HG03354 (cell line): ENCODE measurements at regions not wholly inside any gene's neighbourhood (a gene's known extent, or its start where the extent isn't known, plus 50 kb on each side); places are given as distances from the start of the nearest gene placed in this dataset.

Experiments
- ATAC-seq: cut with Tn5 transposase; IDR thresholded peaks from one replicate; pipeline ENCODE4 v1.9.1; 2021; ENCODE audit warnings: mild to moderate bottlenecking; ENCODE audit not compliant: unreplicated experiment, poor library complexity, severe bottlenecking

DNA sequence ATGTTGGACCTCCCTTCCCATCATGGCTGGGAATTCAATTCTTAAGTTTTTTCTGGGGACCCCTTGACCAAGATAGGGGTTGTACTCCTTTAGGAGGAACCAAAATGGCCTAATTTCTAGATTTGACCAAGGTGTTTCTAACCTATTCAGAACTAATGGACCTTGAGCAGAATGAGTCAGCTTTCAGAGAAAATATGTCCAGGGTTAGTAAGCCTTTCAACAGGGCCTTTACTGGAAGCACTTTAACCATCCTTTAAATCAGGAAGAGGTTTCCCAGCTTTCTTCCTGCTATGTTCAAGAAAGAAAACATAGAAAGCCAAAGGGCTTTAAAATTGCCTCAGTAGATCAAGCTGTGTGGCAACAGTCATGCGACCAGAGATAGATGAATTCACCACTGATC, 1184.9 kb upstream of the ACVR2A start:
- ATAC-seq, result no peak

DNA sequence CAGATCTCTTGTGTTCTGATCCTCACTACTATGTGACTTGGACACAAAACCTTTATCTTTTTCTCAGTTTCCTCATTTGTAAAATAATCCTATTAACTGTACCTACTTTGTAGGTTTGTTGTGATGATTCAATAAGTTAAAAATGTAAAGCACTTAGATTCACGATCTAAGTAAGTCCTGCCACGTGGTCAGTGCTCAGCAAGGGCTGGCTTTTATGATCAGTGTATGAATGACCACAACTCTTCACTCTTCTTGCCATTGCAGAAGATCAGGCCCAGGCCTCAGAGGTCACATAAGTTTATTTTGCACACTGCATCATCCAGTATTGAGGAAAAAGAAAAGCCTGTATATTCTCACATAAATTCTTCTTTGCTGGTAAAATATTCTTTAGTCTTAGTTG, 1192.5 kb upstream of the ACVR2A start:
- ATAC-seq, result no peak

- no peak for ATAC-seq
Measured at GRCh38 chr2:146651361-146651760, 1193.5 kb upstream of the ACVR2A start.

DNA sequence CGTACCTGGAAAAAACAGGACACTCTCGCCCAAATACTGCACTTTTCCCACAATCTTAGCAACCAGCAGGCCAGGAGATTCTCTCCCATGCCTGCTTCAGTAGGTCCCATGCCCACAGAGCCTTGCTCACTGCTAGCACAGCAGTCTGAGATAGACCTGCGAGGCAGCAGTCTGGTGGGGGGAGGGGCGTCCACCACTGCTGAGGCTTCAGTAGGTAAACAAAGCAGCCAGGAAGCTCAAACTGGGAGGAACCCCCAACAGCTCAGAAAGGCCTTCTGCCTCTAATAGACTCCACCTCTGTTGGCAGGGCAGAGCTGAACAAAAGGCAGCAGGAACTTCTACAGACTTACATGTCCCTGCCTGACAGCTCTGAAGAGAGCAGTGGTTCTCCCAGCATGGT, 1202.8 kb upstream of the ACVR2A start:
- ATAC-seq, result no peak

DNA sequence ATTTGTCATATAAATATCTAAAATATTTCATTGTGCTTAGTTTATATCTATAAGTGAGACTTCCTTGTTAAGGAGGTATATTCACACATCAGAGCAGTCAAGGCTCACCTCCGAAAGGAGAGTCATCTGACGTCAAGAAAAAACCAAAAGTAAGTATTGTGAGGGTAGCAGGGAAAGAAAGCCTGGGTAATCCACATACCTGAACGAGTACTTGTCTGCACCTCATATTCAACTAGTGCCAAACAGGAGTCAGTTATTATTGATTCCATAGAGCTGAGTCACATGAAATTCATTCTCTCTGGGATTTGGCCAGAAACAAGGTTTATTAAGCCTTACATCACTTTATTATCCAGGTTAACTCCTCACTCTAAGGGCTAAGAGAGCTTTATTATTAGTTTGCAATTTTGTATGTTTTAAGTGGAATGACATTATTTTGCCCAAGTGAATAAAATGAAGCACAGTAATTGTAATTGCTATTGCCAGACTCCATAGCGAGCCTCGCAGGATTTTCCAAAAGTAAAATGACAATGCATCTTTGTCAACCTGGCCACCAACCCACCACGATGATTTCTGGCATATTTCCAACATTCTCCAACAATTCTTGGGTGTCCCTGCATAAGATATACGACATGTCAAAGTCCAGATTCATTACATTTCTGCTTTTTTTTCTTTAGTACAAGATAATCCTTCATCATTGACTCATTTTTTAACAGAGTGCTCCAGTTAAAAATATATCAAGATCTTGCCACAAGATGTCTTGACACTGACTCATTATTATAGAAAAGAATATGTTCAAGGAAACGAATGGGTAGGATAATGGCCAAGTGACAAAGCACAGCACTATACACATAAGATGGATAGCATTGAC, 1210.4 kb upstream of the ACVR2A start:
- no peak for ATAC-seq

GRCh38 chr2:146633159-146633558, 1211.7 kb upstream of the ACVR2A start:
- ATAC-seq, result no peak

DNA sequence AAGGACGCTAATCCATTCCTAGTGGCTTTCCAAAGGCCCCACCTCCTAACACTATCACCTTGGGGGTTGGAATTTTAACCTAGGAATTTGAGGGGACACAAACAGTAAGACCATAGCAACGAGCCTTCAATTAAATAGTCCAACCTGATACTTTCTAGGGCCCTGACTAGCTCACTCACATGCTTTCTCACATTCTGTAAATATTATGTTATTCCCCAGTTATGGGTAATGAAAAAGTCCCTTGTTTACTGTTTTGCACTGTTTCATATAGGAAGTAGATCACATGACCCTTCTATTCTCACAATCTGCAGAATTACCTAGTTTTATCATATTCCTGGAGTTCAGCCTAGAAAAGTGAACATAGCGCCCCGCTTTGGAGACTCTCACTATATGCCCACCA, 1212.1 kb upstream of the ACVR2A start:
- no peak for ATAC-seq

DNA sequence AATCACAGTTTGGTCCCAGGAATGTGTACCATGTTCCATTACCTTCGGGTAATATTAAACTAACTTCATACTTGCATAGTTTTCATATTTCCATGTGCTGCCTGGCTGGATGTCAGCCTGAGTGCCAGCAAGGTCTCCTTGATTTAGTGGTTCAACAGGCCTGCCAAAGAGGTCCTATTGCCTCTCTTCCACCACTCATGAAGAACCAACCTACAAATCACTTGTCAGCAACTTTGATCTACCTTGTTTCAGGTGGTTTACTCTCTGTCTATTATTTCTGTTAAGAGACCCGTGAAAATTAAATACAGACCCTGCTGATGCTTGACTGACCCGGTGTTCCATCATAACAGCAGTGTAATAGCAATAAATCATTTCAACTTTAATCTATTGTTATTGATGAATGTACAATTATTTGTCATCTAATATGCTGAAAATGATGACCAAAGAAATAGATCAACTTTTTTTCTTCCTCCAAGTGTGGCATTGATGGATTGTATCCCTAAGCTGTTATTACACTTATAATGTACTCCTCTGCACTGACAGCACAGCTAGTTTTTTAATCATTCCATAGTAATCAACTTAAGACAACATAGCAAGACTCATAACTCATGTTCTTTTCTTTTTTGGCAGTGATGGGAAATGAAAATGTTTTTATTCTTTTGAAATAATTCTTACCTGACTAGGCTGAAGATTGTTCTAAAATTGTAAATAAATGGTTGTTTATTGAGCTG, 1220.2 kb upstream of the ACVR2A start:
- no peak for ATAC-seq

GRCh38 chr2:146623771-146624170, 1221.1 kb upstream of the ACVR2A start:
- ATAC-seq, result no peak

DNA sequence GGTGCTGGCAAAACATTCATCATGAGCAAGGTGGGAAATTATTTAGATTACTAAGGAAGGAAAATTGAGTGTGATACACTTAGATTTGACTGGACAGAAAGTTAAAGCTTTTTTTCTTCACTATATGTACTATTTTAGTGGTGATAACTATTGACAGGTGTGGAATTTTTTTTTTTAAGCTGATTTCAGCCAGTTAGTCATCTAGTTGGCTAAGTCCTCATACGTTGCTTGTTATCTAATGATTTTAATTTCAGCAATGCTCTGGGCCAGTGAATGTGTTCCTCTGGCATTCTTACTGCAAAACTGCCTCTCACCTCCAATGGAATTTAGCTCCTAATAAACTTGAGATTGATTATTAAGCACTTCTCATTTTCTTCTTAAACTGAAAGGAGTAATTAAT, 1223.2 kb upstream of the ACVR2A start:
- ATAC-seq, result no peak

DNA sequence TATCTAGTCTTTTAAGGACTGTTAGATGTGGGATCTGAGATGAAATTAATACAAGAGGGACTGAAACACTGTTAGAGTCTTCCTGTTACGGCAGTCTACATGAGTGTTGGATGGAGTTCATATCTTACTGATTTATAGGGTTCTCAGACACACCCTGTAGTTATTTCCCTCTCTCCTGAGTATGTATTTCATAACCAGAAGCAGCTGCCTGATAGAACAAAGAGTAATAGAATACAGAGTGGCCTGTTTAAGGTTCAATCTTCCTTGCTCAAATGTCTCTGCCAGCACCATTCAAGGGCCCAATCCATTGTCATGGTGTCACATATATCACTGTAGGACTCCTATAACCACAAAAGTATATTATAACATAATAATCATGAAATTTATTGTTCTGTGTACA, 1229.1 kb upstream of the ACVR2A start:
- no peak for ATAC-seq

DNA sequence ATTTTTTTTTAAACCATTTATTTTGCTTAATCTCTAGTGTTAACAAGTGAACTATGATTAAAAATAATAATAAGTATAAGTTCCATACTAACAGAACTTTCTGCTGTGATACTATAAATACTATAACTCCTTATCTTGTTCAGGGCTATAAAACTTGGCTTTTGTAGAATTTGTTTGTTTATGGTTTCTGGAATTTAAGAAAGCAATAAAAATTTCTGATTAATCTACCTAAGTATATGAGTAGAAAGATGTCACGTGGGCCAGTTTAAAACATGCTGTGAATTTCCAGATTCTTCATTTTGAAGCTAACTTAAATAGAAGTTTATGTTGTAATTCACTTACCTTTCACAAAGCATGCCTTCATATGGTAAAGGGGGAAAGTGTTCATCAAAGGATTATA, 1236.3 kb upstream of the ACVR2A start:
- ATAC-seq, result no peak

GRCh38 chr2:146604521-146604920, 1240.3 kb upstream of the ACVR2A start:
- ATAC-seq, result no peak

GRCh38 chr2:146602856-146603255, 1242.0 kb upstream of the ACVR2A start:
- ATAC-seq, result no peak

DNA sequence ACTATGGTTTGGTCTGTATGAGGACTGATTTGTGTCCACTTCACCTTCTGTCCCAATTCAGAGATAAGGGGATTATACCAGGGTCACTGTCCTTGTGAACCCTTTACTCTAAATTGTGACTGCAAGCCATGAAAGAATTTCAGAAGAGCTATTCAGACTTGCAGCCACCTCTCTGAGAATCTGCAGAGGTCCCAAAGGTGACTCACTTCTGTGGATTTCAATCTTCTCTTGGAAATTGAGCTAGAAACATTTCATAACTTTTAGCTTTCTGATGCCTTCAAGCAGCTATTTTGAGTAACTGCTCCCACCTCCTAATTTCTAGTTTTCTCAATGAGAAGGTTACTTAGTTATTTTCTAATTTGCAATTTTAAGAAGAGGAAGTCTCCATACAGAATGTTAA, 1242.4 kb upstream of the ACVR2A start:
- ATAC-seq, result no peak

DNA sequence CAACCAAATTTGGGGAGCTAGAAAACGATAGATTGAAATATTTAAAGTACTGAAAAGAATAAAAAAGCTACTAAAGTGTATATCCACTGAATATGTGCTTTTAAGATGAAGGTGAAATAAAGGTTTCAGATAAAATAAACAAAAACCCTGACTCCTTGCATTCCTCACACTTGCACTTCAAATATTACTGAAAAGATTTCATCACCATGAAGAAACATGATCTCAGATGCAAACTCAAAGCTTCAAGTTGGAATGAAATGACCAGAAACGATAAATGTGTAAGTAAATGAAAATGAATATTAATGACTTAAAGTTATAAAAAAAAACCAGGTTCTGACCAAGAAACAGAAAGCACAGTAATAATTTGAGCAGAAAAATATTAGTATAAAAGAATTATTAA, 1246.0 kb upstream of the ACVR2A start:
- no peak for ATAC-seq

GRCh38 chr2:146597291-146597690, 1247.5 kb upstream of the ACVR2A start:
- no peak for ATAC-seq

DNA sequence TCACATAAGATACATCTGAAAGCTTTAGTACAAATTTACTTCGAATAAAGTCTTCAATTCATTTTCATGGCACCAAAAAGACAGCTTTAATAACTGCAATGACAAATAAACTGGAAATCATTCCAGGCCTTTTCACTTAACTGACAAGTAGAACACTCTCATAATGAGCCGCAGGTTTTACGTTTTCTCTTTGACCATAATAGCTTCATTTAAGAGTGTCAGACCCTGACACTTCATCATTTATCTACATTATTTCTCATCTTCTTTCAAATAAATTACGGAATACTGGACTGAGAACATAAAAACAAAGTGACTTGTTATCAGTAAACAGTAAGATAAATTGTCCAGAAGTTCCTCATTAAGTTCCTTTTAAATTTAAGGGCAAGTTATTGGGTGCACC, 1252.9 kb upstream of the ACVR2A start:
- no peak for ATAC-seq

- no peak for ATAC-seq
Measured at GRCh38 chr2:146587291-146587713, 1257.5 kb upstream of the ACVR2A start.

DNA sequence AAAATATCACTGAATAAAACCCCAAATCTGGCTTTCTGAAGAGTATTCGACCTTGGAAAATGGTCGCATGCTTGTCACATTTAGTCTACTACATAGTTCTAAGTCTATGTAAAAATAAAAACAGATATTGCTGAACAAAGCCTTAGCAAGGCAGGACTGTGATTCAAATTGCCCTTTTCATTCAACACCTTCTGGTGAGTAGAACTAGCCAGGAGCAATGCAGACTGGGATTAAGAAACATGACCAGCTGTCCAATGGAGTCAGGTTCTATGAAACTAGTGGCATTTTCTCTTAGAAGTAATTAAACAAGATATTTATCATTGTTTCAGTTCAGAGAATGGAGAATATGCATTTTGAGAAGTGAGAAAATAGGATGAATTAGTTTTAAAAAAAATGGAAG, 1260.5 kb upstream of the ACVR2A start:
- no peak for ATAC-seq
